Stimulated activated naive B cell treated with anti-CD40 and anti-IgM and Interleukin-4, amounts not matched to agents 10 μg/mL and 1 μg/mL and 100 μg/mL, for 72 hours (primary cell): ENCODE measurements at regions not wholly inside any gene's neighbourhood (a gene's known extent, or its start where the extent isn't known, plus 50 kb on each side); places are given as distances from the start of the nearest gene placed in this dataset.

Source experiments
- ATAC-seq, 2 donors: fragments of 150-1000 bp; cut with Tn5 transposase; replicated peaks; 2 replicates each; pipeline ENCODE4 v1.10.0; 2021; ENCODE audit warnings: moderate library complexity in 1 of 2
- DNase-seq: peaks from one replicate; pipeline ENCODE4 v3.0.0; 2021
- H3K27ac Mint-ChIP-seq: one replicate; pipeline ENCODE4 v1.8.0; 2022; ENCODE audit warnings: mild to moderate bottlenecking, mixed read lengths
- H3K27me3 Mint-ChIP-seq, 2 donors: one replicate each; pipeline ENCODE4 v1.8.0; 2022; ENCODE audit warnings: mixed read lengths in 2 of 2
- H3K36me3 Mint-ChIP-seq, 2 donors: one replicate each; pipeline ENCODE4 v1.8.0; 2022; ENCODE audit warnings: mixed read lengths in 2 of 2, mild to moderate bottlenecking in 1 of 2
- H3K4me1 Mint-ChIP-seq, 2 donors: one replicate each; pipeline ENCODE4 v1.8.0; 2022; ENCODE audit warnings: mixed read lengths in 2 of 2, mild to moderate bottlenecking in 1 of 2
- H3K4me3 Mint-ChIP-seq, 2 donors: one replicate each; pipeline ENCODE4 v1.8.0; 2022; ENCODE audit warnings: mild to moderate bottlenecking in 2 of 2, mixed read lengths in 2 of 2, moderate library complexity in 1 of 2
- H3K9me3 Mint-ChIP-seq, 2 donors: one replicate each; pipeline ENCODE4 v1.8.0; 2022; ENCODE audit warnings: mixed read lengths in 2 of 2, mild to moderate bottlenecking in 1 of 2

GRCh38 chr1:42012852-42013251, 94.1 kb upstream of the HIVEP3 start:
- H3K27ac Mint-ChIP-seq = no peak overlapping the region
- H3K4me1 Mint-ChIP-seq = peaks cover 8 to 13% of the 10 kb centered on the region in 2 donors
- no peak for ATAC-seq
- H3K36me3 Mint-ChIP-seq = no peaks in the 10 kb centered on the region
- peaks cover 0 to 6% of the 10 kb centered on the region in 2 donors for H3K27me3 Mint-ChIP-seq
- no peak overlapping the region for H3K4me3 Mint-ChIP-seq
- DNase-seq = no peak
- H3K9me3 Mint-ChIP-seq = no peaks in the 10 kb centered on the region

GRCh38 chr1:42010381-42010780, 91.7 kb upstream of the HIVEP3 start:
- Mint-ChIP-seq H3K36me3 (no peaks in the 10 kb centered on the region), H3K9me3 (no peaks in the 10 kb centered on the region), H3K27me3 (peaks cover 0 to 6% of the 10 kb centered on the region in 2 donors), H3K27ac (no peak overlapping the region), H3K4me3 (no peak overlapping the region), H3K4me1 (peaks cover 10 to 18% of the 10 kb centered on the region in 2 donors)
- DNase-seq = no peak
- no peak for ATAC-seq

- H3K9me3 Mint-ChIP-seq = no peaks in the 10 kb centered on the region
- H3K36me3 Mint-ChIP-seq = no peaks in the 10 kb centered on the region
- no peak for DNase-seq
- no peaks in the 10 kb centered on the region for H3K27me3 Mint-ChIP-seq
- peaks cover 5 to 10% of the 10 kb centered on the region in 2 donors for H3K4me1 Mint-ChIP-seq
- no peak overlapping the region for H3K4me3 Mint-ChIP-seq
- ATAC-seq = no peak
- H3K27ac Mint-ChIP-seq = no peak overlapping the region
Observed at GRCh38 chr1:42008264-42008663, 89.5 kb upstream of the HIVEP3 start.

DNA sequence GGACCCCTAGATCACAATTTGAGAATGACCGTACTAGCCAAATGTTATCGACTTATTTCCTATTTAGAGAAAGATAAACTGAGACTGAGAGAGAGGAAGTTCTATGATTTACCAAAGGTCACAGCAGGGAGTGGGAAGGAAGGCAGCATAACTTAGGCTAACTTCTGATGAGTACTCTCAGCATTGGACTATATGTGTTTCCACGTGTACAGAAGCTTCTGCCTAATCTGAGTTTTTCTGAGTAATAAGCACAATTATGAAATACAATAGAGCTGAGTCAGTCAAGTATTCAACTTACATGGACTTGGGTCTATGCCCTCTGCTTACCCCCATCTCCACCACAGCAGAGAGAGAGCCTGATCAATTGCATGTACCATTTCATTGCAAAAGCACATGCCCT, 88.1 kb upstream of the HIVEP3 start:
- ATAC-seq = no peak
- no peak for DNase-seq
- Mint-ChIP-seq H3K4me3 (no peak overlapping the region), H3K36me3 (no peaks in the 10 kb centered on the region), H3K4me1 (peaks cover 5 to 10% of the 10 kb centered on the region in 2 donors), H3K9me3 (no peaks in the 10 kb centered on the region), H3K27me3 (no peaks in the 10 kb centered on the region), H3K27ac (no peak overlapping the region)

GRCh38 chr1:42006093-42006492, 87.4 kb upstream of the HIVEP3 start:
- Mint-ChIP-seq H3K27ac (no peak overlapping the region), H3K9me3 (no peaks in the 10 kb centered on the region), H3K4me1 (peaks cover 5 to 10% of the 10 kb centered on the region in 2 donors), H3K4me3 (no peak overlapping the region), H3K36me3 (no peaks in the 10 kb centered on the region), H3K27me3 (no peaks in the 10 kb centered on the region)
- ATAC-seq = no peak
- DNase-seq = no peak

DNA sequence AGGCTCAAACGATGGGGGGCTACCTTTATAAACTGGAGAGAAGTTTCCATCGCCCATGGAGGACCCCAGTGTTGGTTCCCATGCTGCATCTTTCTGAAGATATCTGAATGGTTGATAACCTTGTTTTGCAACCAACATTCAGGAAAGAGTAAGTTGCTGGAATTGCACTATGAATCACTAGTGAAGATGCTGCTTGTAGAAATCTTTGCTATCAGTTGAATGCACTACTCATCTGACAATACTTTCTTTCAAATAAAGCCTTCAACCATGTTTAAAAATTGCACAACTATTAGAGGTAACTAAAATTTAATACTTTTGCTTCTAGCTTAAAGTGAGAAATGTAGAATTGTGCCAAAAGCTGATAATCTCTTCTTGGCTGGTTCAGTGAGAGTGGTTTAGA, 86.8 kb upstream of the HIVEP3 start:
- Mint-ChIP-seq H3K4me3 (no peak overlapping the region), H3K4me1 (peaks cover 5 to 10% of the 10 kb centered on the region in 2 donors), H3K27me3 (no peaks in the 10 kb centered on the region), H3K36me3 (no peaks in the 10 kb centered on the region), H3K9me3 (no peaks in the 10 kb centered on the region), H3K27ac (no peak overlapping the region)
- DNase-seq (no peak), ATAC-seq (no peak)

DNA sequence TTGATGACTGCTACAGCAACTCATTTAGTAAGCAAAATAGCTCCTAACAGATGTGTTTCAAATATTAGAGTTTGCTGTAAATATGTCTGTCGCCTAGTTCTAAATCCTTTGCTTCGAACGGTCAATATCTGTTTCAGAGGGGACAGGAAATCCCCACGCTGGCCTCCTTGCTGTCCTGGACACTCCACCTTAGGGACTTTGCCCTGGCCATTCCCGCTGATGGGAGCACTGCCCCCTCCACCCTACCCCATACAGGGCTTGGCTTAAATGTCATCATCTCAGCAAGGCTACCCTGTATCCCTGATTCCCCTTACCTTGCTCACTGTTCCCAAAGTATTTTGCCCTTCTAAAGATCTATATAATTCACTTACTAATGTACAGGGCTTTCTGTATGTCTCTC, 86.1 kb upstream of the HIVEP3 start:
- Mint-ChIP-seq H3K36me3 (no peaks in the 10 kb centered on the region), H3K9me3 (no peaks in the 10 kb centered on the region), H3K4me3 (no peak overlapping the region), H3K27me3 (no peaks in the 10 kb centered on the region), H3K4me1 (peaks cover 5 to 10% of the 10 kb centered on the region in 2 donors), H3K27ac (no peak overlapping the region)
- ATAC-seq (no peak), DNase-seq (no peak)

DNA sequence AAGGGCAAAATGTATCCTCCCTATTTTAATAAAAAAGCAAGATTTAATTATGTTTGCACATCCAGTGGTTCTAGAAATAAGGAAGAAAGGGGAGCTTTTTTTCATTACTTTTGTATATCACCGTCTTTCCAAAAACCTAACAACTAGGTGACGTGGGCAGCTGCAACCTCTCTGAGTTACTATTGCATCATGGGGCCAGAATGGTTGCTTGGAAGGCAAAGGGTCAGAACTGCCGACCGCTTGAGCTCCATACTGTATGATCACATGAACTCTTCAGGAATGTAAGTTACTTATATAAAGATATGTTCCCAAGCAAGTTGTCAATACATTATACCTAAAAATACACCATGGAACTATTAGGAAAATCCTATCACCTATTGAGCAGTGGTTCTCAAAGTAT, 85.6 kb upstream of the HIVEP3 start:
- Mint-ChIP-seq H3K4me1 (peaks cover 5 to 10% of the 10 kb centered on the region in 2 donors), H3K27me3 (no peaks in the 10 kb centered on the region)
- no peak for ATAC-seq

GRCh38 chr1:42003433-42003832, 84.7 kb upstream of the HIVEP3 start:
- no peak for DNase-seq

More for the DNA sequence above, 85.6 kb upstream of the HIVEP3 start:
- DNase-seq = no peak
- Mint-ChIP-seq H3K4me3 (no peak overlapping the region), H3K36me3 (no peaks in the 10 kb centered on the region), H3K27ac (no peak overlapping the region), H3K9me3 (no peaks in the 10 kb centered on the region)

GRCh38 chr1:42002220-42002619, 83.5 kb upstream of the HIVEP3 start:
- no peaks in the 10 kb centered on the region for H3K27me3 Mint-ChIP-seq
- H3K4me3 Mint-ChIP-seq = no peak overlapping the region
- DNase-seq (no peak), ATAC-seq (no peak)
- no peaks in the 10 kb centered on the region for H3K9me3 Mint-ChIP-seq
- peaks cover 5 to 8% of the 10 kb centered on the region in 2 donors for H3K4me1 Mint-ChIP-seq
- no peak overlapping the region for H3K27ac Mint-ChIP-seq
- no peaks in the 10 kb centered on the region for H3K36me3 Mint-ChIP-seq

More at GRCh38 chr1:42003433-42003832, 84.7 kb upstream of the HIVEP3 start:
- no peak for ATAC-seq
- H3K9me3 Mint-ChIP-seq = no peaks in the 10 kb centered on the region
- no peaks in the 10 kb centered on the region for H3K27me3 Mint-ChIP-seq
- no peak overlapping the region for H3K4me3 Mint-ChIP-seq
- no peak overlapping the region for H3K27ac Mint-ChIP-seq
- no peaks in the 10 kb centered on the region for H3K36me3 Mint-ChIP-seq
- H3K4me1 Mint-ChIP-seq = peaks cover 5 to 10% of the 10 kb centered on the region in 2 donors

DNA sequence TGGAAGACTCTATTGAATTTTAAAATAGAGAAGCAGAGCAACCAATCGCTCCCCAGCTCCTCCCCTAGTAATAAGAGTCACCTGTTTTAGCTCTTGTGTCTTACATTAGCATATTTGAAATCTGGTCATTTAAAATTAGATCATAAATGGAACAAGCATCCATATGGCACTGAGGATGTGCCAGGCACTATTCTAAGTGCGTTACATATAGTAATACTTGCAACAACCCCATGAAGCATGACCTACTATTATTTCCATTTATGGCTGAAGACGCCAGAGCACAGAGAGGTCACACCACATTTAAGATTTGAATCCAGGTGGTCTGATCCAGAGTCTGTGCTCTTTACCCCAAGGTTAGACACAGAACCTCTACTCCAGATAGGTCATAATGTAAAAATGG, 82.0 kb upstream of the HIVEP3 start:
- no peaks in the 10 kb centered on the region for H3K27me3 Mint-ChIP-seq
- ATAC-seq (no peak), DNase-seq (no peak)
- no peak overlapping the region for H3K27ac Mint-ChIP-seq
- H3K4me3 Mint-ChIP-seq = no peak overlapping the region
- H3K36me3 Mint-ChIP-seq = no peaks in the 10 kb centered on the region
- H3K4me1 Mint-ChIP-seq = peaks cover 0 to 5% of the 10 kb centered on the region in 2 donors
- H3K9me3 Mint-ChIP-seq = no peaks in the 10 kb centered on the region

- no peak overlapping the region for H3K27ac Mint-ChIP-seq
- H3K4me1 Mint-ChIP-seq = peaks cover 0 to 5% of the 10 kb centered on the region in 2 donors
- no peaks in the 10 kb centered on the region for H3K36me3 Mint-ChIP-seq
- no peaks in the 10 kb centered on the region for H3K9me3 Mint-ChIP-seq
- ATAC-seq (no peak), DNase-seq (no peak)
- no peaks in the 10 kb centered on the region for H3K27me3 Mint-ChIP-seq
- H3K4me3 Mint-ChIP-seq = no peak overlapping the region
Observed at GRCh38 chr1:41999884-42000283, 81.2 kb upstream of the HIVEP3 start.

- Mint-ChIP-seq H3K4me3 (no peak overlapping the region), H3K27ac (no peak overlapping the region), H3K36me3 (peaks cover 0 to 3% of the 10 kb centered on the region in 2 donors), H3K9me3 (peaks cover 0 to 4% of the 10 kb centered on the region in 2 donors), H3K4me1 (peaks cover 0 to 5% of the 10 kb centered on the region in 2 donors), H3K27me3 (no peaks in the 10 kb centered on the region)
- no peak for ATAC-seq
- DNase-seq = no peak
Observed at GRCh38 chr1:41998250-41998649, 79.5 kb upstream of the HIVEP3 start.

DNA sequence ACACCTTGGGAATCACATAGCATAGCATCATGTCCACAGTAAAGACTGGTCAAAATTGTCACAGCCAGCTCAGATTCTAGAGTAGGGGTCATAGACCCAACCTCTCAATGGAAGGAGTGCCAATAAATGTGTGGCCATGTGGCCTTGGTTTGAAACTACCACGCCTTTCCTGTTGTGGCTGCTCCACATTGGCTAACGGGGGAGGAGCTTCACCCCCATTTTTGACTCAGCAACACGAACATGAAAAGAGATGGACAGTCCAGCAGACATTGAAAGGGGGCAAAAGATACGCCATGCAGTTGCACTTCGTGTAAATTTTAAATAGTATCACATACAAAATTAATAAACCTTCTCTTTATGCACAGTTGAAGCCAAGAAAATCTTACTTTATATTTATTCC, 78.4 kb upstream of the HIVEP3 start:
- peaks cover 0 to 5% of the 10 kb centered on the region in 2 donors for H3K4me1 Mint-ChIP-seq
- H3K9me3 Mint-ChIP-seq = peaks cover 0 to 4% of the 10 kb centered on the region in 2 donors
- H3K27ac Mint-ChIP-seq = no peak overlapping the region
- no peak for DNase-seq
- H3K4me3 Mint-ChIP-seq = no peak overlapping the region
- no peaks in the 10 kb centered on the region for H3K27me3 Mint-ChIP-seq
- peaks cover 0 to 3% of the 10 kb centered on the region in 2 donors for H3K36me3 Mint-ChIP-seq
- no peak for ATAC-seq

DNA sequence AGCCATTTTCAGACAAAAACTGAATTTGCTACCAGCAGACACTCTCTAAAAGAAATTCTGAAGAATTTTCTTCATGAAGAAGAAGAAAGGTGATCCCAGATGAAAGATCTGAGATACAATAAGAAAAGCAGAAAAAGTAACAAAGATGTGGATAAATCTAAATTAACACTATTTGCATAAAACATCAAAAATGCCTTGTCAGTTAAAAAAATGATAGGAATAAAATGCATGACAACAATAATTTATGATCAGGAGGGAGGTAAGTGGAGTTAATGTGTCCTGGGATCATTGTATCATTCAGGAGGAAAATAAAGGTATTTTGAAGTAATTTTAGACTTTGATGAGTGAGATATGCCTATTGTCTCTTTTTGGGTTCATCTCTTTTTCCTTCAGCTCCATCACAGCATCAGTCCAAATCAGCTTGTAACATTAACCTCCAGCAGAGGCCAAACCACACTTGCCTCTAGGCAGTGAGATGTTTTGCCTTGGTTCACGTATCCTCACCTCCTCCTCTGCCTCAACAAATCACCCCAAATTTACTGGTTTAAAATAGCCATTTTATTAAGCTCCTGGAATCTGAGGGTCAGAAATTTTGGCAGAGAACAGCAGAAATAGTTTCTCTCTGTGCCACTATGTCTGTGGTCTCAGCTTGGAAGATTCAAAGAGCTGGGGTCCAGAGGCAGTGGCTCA, 76.9 kb upstream of the HIVEP3 start:
- no peaks in the 10 kb centered on the region for H3K27me3 Mint-ChIP-seq
- H3K9me3 Mint-ChIP-seq = peaks cover 0 to 4% of the 10 kb centered on the region in 2 donors
- peaks cover 0 to 5% of the 10 kb centered on the region in 2 donors for H3K4me1 Mint-ChIP-seq
- DNase-seq = no peak
- ATAC-seq = no peak
- H3K4me3 Mint-ChIP-seq = no peak overlapping the region
- peaks cover 0 to 3% of the 10 kb centered on the region in 2 donors for H3K36me3 Mint-ChIP-seq
- no peak overlapping the region for H3K27ac Mint-ChIP-seq
